Hematopoietic multipotent progenitor cell (in vitro differentiated cells): ENCODE measurements at regions not wholly inside any gene's neighbourhood (a gene's known extent, or its start where the extent isn't known, plus 50 kb on each side); places are given as distances from the start of the nearest gene placed in this dataset. TPM values are rescaled to one million over a fixed set of nuclear protein-coding genes. Genes with fewer than 3 reads are reported as not detected.

ENCODE experiments used
- small RNA-seq: library from RNA; depleted of rRNA; stranded (forward); fragments of <200 nt; gene quantifications from one replicate; pipeline ENCODE3, GENCODE V24; 2012

Small RNA genes lying in the stretch of these regions (small RNA-seq; reads per million reads assigned to genes)
- gene AL365222.1 (not detected), gene RNU6-261P (not detected), gene RNU6-84P (not detected)
